ENCODE measurements at regions not wholly inside any gene's neighbourhood (a gene's known extent, or its start where the extent isn't known, plus 50 kb on each side); places are given as distances from the start of the nearest gene placed in this dataset.

DNA sequence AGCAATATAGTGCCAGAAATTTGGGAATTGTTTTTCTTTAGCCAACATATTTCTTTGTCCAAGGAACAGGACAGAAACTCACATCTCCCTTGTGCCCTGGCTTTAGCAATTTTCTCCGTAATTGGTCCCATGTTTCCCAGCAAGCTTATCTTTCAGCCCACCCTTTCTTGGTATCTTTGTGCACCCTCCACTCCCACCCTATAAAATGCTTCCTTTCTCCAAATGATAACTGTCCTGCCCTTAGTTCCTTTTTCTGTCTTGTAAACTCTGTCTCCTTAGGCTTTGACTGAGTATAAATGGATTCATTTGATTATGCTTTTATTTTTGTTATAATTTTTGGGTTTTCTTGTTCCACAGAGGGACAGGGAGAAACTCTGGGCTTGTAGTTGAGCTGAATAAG is 442.8 kb downstream of the ATP23 start:
- TF ChIP-seq SUZ12 (IDR thresholded peaks at IDR 0.05; ENCODE audit: extremely low read depth, insufficient read depth, insufficient read length) (no peak), ZNF274 (IDR thresholded peaks at IDR 0.05; ENCODE audit: low read depth, low read length) (no peak), YY1 (IDR thresholded peaks at IDR 0.05; ENCODE audit: insufficient read depth, insufficient read length) (no peak)
